Stimulated activated CD4-positive, alpha-beta T cell treated with anti-CD3 and anti-CD28 coated beads, Interleukin-4, amount 100 ng/mL, for 48 hours (primary cell): ENCODE measurements at regions not wholly inside any gene's neighbourhood (a gene's known extent, or its start where the extent isn't known, plus 50 kb on each side); places are given as distances from the start of the nearest gene placed in this dataset.
"Not testable (repeated sequence)": the region's sequence is repeated elsewhere in the genome, so short reads cannot be mapped to it uniquely, and the experiment has no call there.

Experiments used
- DNase-seq, 2 donors: peaks; one replicate each; pipeline ENCODE4 v3.0.0-alpha.2; 2020; ENCODE audit warnings: low read depth in 2 of 2

GRCh38 chr3:178087376-178087775 lies 448.9 kb upstream of the KCNMB2 start:
- DNase-seq = no peak

GRCh38 chr3:178088963-178089362 lies 447.3 kb upstream of the KCNMB2 start:
- no peak for DNase-seq

GRCh38 chr3:178090899-178091298 lies 445.3 kb upstream of the KCNMB2 start:
- no peak for DNase-seq

DNA sequence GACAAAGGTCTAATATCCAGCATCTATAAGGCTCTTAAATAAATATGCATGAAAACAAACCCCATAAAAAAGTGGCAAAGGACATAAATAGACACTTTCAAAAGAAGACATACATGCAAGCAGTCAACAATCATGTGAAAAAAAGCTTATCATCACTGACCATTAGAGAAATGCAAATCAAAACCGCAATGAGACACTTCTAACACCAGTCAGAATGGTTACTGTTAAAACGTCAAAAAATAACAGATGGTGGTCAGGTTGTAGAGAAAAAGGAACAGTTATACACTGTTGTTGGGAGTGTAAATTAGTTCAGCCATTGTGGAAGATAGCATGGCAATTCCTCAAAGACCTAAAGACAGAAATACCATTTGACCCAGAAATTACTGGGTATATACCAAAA lies 440.7 kb upstream of the KCNMB2 start:
- DNase-seq = no peak

GRCh38 chr3:178096955-178097354 lies 439.3 kb upstream of the KCNMB2 start:
- no peak for DNase-seq

DNA sequence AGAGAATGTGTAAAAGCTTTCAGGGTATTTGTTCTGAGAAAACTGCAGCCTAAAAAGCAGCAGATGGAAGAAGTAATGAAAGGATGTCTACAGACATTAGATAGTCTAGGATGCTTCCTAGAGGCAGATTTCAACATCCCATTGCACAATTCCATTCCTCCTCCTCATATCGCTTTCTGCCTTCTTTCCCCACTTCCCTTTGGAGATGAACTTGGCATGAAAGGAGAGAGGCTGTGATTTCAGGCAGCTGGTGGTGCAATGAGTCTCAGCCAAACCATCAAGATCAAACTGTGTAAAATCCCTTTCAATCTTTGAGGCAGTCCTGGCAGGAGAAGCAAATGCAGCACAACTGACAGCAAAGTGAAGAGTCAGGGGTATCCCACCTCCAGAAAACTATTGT lies 438.7 kb upstream of the KCNMB2 start:
- no peak for DNase-seq

DNA sequence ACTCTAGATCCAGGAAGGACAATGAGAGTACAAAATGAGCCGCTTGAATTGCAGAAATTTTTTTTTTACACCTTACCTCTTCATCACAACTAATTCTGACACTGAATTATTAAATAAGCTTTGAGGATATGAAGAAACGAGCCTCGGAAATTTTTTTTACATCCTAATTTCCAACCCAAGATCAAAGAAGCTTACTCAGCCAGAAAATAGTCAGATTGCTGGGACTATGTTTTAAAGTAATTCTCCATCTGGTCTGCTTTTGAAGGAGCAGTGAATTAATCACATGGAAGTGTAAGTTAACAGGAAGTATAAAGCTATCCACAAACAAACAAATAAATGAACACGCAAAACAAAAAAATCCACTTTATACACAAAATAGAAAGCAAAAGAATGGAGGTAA lies 437.0 kb upstream of the KCNMB2 start:
- DNase-seq = no peak

DNA sequence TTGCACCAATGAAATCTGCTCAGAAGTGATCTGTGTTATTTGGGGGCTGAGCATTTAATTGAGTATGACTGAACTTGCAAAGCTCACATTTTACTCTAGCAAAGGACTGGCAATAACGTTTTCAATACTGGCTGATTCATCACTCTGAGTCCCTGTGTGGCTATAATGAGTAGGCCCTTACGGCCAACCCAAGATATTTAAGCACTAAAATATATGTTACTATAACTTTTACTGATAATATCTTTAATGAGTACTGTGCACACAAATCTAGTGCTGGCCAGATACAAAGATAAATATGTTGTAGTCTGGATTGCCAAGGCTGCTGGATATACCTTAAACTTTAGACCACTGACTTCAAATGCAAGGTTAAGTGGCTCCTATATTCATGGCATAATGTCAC lies 436.4 kb upstream of the KCNMB2 start:
- no peak for DNase-seq

DNA sequence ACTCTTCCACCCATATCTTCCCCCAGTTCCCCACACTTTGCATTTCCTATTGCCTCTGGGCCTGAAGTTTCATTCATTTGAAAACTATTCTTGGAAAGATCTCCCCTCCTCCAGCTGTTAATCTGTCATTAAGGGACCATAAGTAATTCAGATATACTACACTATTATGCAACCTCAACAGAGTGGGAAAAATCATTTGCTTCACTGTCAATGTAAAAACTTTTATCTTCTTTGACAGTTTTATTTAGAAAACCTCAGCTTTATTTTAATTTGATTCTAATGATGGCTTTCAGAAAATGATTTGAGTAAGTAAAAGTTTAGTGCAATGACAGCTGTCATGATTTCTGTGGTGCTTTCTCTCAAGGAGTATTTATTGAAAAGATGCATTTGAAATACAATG lies 435.3 kb upstream of the KCNMB2 start:
- DNase-seq = no peak

DNA sequence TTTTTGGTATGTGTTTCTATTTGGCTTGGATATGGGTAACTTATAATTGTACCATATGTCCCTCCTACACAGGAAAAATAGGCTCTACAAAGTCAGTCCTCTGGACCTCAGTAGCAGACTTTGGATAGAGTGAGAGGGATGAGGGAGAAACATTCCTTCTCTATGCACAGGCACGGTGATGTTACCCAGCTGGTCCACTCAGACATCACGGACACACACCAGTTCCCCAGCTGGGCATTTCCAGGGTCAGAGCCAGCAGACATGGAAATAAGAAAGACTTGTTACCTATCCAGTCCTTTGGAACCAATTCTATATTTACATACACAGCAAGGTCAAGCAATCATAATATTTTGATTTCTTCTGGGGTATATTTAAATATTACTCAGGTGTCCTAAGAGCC lies 433.1 kb upstream of the KCNMB2 start:
- DNase-seq = no peak

DNA sequence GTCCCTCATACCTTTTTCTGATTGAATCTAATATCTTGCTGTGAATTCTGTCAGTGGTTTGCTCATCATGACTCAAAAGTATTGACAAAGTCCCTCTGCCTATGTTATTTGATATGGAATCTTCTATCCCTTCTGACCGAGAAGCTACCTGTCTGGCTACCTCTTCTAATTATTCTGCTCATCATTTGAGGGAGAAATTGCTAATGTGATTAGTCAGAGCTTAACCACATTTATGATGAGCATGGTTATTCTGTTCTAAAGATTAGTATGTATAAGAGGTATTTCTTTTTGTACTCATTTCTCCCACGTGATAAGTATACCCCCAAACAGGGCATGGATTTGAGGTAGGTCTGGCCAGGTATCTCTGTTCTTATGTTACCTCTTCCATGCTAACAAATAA lies 428.4 kb upstream of the KCNMB2 start:
- no peak for DNase-seq

GRCh38 chr3:178109691-178110090 lies 426.5 kb upstream of the KCNMB2 start:
- DNase-seq = no peak

GRCh38 chr3:178112134-178112533 lies 424.1 kb upstream of the KCNMB2 start:
- DNase-seq = no peak

- not testable (repeated sequence) for DNase-seq
Observed at GRCh38 chr3:178112552-178112951, 423.7 kb upstream of the KCNMB2 start.

DNA sequence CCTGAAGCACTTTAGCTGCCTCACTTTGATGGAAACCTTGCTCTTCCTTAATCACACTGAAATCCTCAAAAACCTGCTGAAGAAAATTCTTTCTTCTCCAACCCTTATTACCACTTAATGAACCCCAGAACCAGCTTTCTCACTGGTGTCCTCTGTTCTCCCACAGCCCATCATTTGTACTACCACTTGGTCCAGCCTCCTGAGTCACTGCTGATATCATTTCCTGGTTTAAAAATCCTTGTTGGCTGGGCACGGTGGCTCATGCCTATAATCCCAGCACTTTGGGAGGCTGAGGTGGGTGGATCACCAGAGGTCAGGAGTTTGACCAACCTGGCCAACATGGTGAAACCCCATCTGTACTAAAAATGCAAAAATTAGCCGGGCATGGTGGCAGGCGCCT lies 418.6 kb upstream of the KCNMB2 start:
- no peak for DNase-seq

DNA sequence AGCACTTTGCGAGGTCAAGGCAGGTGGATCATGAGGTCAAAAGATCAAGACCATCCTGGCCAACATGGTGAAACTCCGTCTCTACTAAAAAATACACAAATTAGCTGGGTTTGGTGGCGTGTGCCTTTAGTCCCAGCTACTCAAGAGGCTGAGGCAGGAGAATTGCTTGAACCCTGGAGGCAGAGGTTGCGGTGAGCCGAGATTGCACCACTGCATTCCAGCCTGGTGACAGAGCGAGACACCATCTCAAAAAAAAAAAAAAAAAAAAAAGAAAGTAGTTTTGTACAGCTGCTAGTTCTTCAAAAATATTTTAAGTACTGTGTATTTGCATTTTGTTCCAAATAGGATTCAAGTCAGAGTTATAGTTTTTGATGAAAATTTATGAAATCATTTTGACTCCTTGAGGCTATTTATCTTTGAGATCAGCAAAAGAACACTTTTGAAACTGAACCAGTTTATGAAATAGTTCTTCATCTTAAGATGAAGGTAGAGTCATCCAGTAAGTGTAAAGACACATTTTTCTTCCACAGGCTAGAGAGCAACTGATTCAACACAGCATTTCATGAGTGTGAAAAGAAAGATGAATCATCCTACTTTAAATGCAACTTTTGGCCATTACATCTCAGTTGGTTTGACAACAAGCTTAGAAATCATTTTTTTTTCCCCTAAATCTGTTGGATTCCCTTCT lies 416.5 kb upstream of the KCNMB2 start:
- not testable (repeated sequence) for DNase-seq

DNA sequence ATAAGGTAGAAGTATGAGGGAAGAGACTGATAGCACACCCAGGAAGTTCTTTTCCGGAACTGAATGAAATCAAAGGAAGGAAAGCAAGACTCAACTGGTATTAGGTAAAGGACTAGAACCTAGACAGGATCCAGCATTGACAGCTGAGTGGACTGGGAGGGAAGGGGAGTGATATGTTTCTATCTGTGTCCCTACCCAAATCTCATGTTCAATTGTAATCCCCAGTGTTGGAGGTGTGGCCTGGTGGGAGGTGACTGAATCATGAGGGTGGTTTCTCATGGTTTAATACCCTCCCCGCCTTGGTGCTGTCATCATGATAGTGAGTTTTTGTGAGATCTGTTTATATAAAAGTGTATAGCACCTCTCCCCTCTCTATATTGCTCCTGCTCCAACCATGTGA lies 415.9 kb upstream of the KCNMB2 start:
- no peak for DNase-seq

DNA sequence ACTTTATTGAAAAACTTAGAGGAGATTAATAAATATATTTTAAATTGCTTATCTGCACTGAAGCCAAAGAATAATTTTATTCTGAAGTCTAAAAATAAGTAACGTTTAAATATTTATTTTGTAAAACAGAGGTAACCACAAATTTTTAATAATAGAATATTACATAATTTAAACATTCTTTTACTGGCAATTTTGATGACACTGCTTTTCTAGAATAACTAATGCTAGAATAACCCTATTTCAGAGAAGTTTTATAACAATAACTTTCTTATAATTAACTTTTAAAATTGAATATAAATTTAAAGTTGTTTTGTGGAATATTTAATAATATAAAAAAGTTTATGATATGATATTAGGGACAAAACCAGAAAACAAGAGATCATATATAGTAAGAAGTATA lies 409.6 kb upstream of the KCNMB2 start:
- DNase-seq = no peak

GRCh38 chr3:178127221-178127620 lies 409.0 kb upstream of the KCNMB2 start:
- no peak for DNase-seq

DNA sequence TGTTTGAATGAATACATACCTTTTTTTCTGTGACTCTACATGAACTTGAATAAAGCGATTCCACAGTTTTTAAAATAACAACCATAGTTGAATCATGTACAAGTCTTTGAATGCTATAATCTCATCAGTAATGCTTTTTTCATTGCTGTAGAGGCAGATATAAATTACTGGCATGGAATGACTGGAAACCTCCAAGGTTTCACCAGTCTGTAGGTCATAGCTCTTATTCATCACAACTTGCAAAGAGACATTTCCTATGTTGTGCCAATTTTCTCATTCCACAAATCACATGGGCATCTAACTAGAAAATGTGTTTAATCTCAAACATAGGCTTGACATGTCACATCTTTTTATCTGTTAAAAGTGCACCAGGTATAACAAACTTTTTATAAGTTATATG lies 407.1 kb upstream of the KCNMB2 start:
- DNase-seq = no peak

GRCh38 chr3:178131801-178132200 lies 404.4 kb upstream of the KCNMB2 start:
- no peak for DNase-seq

GRCh38 chr3:178137206-178137605 lies 399.0 kb upstream of the KCNMB2 start:
- no peak for DNase-seq

- DNase-seq = no peak
Observed at GRCh38 chr3:178137831-178138230, 398.4 kb upstream of the KCNMB2 start.

DNA sequence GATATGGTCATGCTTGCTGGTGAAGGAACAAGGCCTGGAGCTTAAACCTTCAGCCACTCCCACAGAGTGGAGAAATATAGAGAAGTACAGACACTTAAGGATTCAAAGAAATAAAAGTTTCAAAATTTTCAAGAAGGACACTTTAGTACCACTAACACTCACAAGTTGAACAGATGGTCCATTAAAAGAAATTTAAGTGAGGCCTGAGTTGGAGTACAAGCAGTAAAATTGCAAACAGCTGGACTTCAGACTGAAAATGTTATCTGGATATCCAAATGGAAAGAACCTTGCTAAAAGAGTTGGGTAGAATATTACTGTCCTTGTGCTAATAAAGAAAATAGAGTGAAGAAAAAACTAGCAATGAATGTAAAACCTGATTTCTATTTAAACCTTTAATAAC lies 397.1 kb upstream of the KCNMB2 start:
- DNase-seq = no peak
